Colonic mucosa (tissue), 4 donors: ENCODE measurements at regions not wholly inside any gene's neighbourhood (a gene's known extent, or its start where the extent isn't known, plus 50 kb on each side); places are given as distances from the start of the nearest gene placed in this dataset.
"Not testable (repeated sequence)": the region's sequence is repeated elsewhere in the genome, so short reads cannot be mapped to it uniquely, and the experiment has no call there.

Source experiments
- DNase-seq: peaks from one replicate; pipeline ENCODE4 v3.0.0-alpha.2; 2020
- H3K27ac ChIP-seq: fragments of 200-600 bp; one replicate; pipeline ENCODE4 v1.8.0; 2021
- H3K27me3 ChIP-seq: fragments of 200-600 bp; one replicate; pipeline ENCODE4 v1.8.0; 2021
- H3K36me3 ChIP-seq: fragments of 200-600 bp; one replicate; pipeline ENCODE4 v1.8.0; 2021
- H3K4me1 ChIP-seq: fragments of 200-600 bp; one replicate; pipeline ENCODE4 v1.8.0; 2021; ENCODE audit warnings: mild to moderate bottlenecking
- H3K4me3 ChIP-seq: fragments of 200-600 bp; one replicate; pipeline ENCODE4 v1.8.0; 2021
- H3K9ac ChIP-seq, 2 donors: one replicate each; pipeline ENCODE4 v1.7.0; 2013; ENCODE audit warnings: control low read depth in 2 of 2, low read depth in 2 of 2, low read length in 2 of 2
- H3K9me3 ChIP-seq: fragments of 200-600 bp; one replicate; pipeline ENCODE4 v1.8.0; 2021
- intact Hi-C: fragments of 100-400 bp; cut with DNase I; formaldehyde crosslinking; loops from one replicate; pipeline ENCODE4 v1.14.1; 2022
- TF ChIP-seq, protein P1 (sequence below): fragments of 200-600 bp; IDR thresholded peaks from one replicate; pipeline ENCODE4 v1.8.0; 2022; ENCODE audit warnings: antibody characterized with exemption, mild to moderate bottlenecking
- donor health status: healthy.
- donor health status: DM: no; HTN: no; CAD: no.
- donor health status: DM: no; HTN: no; CAD: no.

DNA sequence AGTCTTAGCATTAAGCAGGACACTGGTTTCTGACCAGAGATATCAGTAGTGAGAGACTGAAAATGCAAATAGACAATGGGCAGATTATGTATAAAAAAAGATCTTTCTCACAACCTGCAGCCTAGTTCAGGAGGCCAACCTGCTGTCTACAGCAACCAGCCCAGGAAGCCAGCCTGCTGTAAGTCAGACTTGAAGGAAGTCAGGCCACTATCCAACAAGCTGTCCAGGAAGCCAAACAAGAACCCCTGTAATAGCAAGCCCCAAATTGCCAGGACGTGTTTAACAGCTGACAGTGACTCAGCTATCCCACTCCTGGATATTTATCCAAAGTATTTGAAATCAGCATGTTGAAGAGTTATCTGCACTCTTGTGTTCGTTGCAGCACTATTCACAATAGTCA, 121.8 kb upstream of the SPIN1 start:
- Histone ChIP-seq H3K9me3 (no peaks in the 10 kb centered on the region), H3K4me1 (no peaks in the 10 kb centered on the region), H3K27me3 (no peaks in the 10 kb centered on the region), H3K4me3 (no peak overlapping the region), H3K36me3 (no peaks in the 10 kb centered on the region), H3K27ac (no peak overlapping the region), H3K9ac (no peak overlapping the region)
- TF ChIP-seq, protein P1, sequence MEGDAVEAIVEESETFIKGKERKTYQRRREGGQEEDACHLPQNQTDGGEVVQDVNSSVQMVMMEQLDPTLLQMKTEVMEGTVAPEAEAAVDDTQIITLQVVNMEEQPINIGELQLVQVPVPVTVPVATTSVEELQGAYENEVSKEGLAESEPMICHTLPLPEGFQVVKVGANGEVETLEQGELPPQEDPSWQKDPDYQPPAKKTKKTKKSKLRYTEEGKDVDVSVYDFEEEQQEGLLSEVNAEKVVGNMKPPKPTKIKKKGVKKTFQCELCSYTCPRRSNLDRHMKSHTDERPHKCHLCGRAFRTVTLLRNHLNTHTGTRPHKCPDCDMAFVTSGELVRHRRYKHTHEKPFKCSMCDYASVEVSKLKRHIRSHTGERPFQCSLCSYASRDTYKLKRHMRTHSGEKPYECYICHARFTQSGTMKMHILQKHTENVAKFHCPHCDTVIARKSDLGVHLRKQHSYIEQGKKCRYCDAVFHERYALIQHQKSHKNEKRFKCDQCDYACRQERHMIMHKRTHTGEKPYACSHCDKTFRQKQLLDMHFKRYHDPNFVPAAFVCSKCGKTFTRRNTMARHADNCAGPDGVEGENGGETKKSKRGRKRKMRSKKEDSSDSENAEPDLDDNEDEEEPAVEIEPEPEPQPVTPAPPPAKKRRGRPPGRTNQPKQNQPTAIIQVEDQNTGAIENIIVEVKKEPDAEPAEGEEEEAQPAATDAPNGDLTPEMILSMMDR, result no peak
- DNase-seq, result no peak
- intact Hi-C loops, result no loop called here

DNA sequence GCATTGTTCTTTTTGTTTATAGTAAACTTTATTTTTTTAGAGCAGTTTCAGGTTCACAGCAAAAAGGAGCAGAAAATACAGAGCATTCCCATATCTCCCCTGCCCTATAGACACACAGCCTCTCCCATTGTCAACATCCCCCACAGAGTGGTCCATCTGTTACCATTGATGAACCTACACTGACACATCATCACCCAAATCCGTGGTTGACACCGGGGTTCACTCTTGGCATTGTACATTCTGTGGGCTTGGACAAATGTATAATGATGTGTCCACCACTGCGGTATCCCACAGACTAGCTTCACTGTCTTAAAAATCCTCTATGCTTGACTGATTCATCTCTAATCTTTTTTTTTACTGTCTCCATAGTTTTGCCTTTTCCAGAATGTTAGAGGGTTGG, 120.7 kb upstream of the SPATA31C2 start:
- H3K27ac ChIP-seq, result no peak overlapping the region
- H3K9ac ChIP-seq, result no peak overlapping the region
- intact Hi-C loops, result no loop called here
- H3K4me3 ChIP-seq, result no peak overlapping the region
- H3K36me3 ChIP-seq, result no peaks in the 10 kb centered on the region
- TF ChIP-seq, protein P1, result no peak
- H3K9me3 ChIP-seq, result no peaks in the 10 kb centered on the region
- H3K27me3 ChIP-seq, result no peaks in the 10 kb centered on the region
- no peak for DNase-seq
- H3K4me1 ChIP-seq, result no peaks in the 10 kb centered on the region

DNA sequence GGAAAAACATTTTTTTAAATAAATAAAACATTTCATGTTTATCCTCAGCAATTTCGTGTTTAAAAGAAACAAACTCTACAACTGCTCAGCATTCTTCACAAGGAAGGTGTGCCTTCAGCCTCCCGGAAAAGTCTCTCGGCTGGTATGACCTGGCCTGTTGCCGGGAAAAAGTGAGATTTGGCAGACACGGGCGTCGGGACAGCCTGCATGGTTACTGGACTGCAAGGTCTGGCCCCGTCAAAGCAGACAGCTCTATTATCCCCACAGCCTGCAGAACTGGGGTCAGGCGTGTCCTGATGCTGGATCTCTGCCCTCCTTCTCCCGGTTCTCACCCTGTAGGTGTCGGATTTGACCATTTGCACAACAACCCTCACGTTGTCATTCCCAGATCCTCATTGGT, 120.3 kb upstream of the SPATA31C2 start:
- TF ChIP-seq, protein P1, result no peak

DNA sequence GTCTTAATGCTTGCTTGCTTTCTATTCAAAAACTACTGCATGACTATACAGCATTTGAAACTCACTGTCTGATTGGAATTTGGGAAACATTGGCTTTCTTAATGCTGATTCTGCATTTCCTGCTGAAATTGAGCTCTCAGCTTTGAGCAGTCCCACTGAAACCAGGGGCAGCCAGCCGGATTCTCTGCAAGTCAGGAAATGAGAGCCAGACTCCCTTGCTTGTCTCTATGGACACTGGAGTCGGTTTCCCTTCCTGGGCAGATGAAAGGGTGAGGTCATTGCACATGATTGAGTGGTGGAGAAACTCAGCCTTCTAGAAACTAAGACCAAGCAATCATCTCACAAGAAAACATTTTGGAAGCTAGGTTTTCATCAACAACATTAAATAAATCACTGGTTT, 119.7 kb upstream of the SPATA31C2 start:
- Histone ChIP-seq H3K9me3 (no peaks in the 10 kb centered on the region), H3K4me1 (no peaks in the 10 kb centered on the region), H3K36me3 (no peaks in the 10 kb centered on the region), H3K4me3 (no peak overlapping the region), H3K9ac (no peak overlapping the region), H3K27ac (no peak overlapping the region), H3K27me3 (no peaks in the 10 kb centered on the region)
- TF ChIP-seq, protein P1, result no peak
- DNase-seq, result no peak
- intact Hi-C loops, result no loop called here

More for the DNA sequence above, 120.3 kb upstream of the SPATA31C2 start:
- H3K9me3 ChIP-seq, result no peaks in the 10 kb centered on the region
- no peaks in the 10 kb centered on the region for H3K36me3 ChIP-seq
- intact Hi-C loops, result no loop called here
- no peaks in the 10 kb centered on the region for H3K27me3 ChIP-seq
- no peaks in the 10 kb centered on the region for H3K4me1 ChIP-seq
- H3K9ac ChIP-seq, result no peak overlapping the region
- no peak overlapping the region for H3K27ac ChIP-seq
- no peak overlapping the region for H3K4me3 ChIP-seq
- DNase-seq, result no peak

DNA sequence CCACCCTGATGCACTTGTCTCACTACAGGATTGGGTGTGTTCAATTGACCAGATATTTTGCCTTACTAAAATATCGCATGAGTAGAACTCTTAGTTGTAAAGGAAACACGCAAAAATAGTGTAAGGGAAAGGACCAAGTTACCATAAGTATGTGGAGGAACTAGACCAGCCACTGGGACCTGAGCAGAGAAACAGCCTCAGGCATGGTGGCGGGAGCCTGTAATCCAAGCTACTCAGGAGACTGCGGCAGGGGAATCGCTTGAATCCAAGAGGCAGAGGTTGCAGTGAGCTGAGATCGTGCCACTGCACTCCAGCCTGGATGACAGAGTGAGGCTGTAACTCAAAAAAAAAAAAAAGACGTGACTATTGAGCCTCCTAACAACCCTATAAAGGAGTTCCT, 117.9 kb upstream of the SPATA31C2 start:
- TF ChIP-seq, protein P1, result no peak
- Histone ChIP-seq H3K4me3 (no peak overlapping the region), H3K9ac (no peak overlapping the region), H3K27me3 (no peaks in the 10 kb centered on the region), H3K9me3 (no peaks in the 10 kb centered on the region), H3K36me3 (no peaks in the 10 kb centered on the region), H3K4me1 (no peaks in the 10 kb centered on the region), H3K27ac (no peak overlapping the region)
- DNase-seq, result no peak
- intact Hi-C loops, result no loop called here

DNA sequence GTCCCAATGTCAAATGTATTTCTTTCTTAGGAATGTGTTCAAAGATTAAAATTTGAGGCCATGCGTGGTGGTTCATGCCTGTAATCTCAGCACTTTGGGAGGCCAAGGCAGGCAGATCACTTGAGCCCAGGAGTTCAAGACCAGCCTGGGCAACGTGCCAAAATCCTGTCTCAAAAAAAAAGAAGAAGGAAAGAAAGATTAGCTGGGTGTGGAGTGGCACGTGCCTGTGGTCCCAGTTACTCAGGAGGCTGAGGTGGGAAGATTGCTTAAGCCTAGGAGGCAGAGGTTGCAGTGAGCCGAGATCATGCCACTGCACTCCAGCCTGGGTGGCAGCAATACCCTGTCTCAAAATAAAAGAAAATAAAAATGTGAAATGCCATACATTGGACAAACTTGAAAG, 117.5 kb upstream of the SPATA31C2 start:
- H3K36me3 ChIP-seq, DNase-seq, H3K9ac ChIP-seq, H3K27me3 ChIP-seq, H3K27ac ChIP-seq, H3K4me1 ChIP-seq, H3K4me3 ChIP-seq, H3K9me3 ChIP-seq, intact Hi-C loops: not testable (repeated sequence)
